GM19238 (cell line): ENCODE measurements at regions not wholly inside any gene's neighbourhood (a gene's known extent, or its start where the extent isn't known, plus 50 kb on each side); places are given as distances from the start of the nearest gene placed in this dataset.

Source experiments
- DNase-seq: peaks from one replicate; pipeline ENCODE4 v3.0.0; 2011; ENCODE audit warnings: low spot score; ENCODE audit not compliant: insufficient read length

GRCh38 chr22:47630741-47631534 lies 868.5 kb downstream of the TBC1D22A start:
- no peak for DNase-seq

- no peak for DNase-seq
Observed at GRCh38 chr22:47629791-47630655, 867.6 kb downstream of the TBC1D22A start.

GRCh38 chr22:47629273-47629711 lies 866.8 kb downstream of the TBC1D22A start:
- DNase-seq: no peak

- DNase-seq: no peak
Observed at GRCh38 chr22:47628477-47629272, 866.2 kb downstream of the TBC1D22A start.

GRCh38 chr22:47627556-47628253 lies 865.3 kb downstream of the TBC1D22A start:
- no peak for DNase-seq

- no peak for DNase-seq
Observed at GRCh38 chr22:47626428-47627390, 864.3 kb downstream of the TBC1D22A start.

- no peak for DNase-seq
Observed at GRCh38 chr22:47625531-47626427, 863.3 kb downstream of the TBC1D22A start.

- no peak for DNase-seq
Observed at GRCh38 chr22:47625013-47625385, 862.5 kb downstream of the TBC1D22A start.

- DNase-seq: no peak
Observed at GRCh38 chr22:47624252-47625012, 862.0 kb downstream of the TBC1D22A start.

- no peak for DNase-seq
Observed at GRCh38 chr22:47623763-47624148, 861.3 kb downstream of the TBC1D22A start.

- no peak for DNase-seq
Observed at GRCh38 chr22:47623066-47623762, 860.8 kb downstream of the TBC1D22A start.

- DNase-seq: no peak
Observed at GRCh38 chr22:47622541-47622940, 860.1 kb downstream of the TBC1D22A start.

- no peak for DNase-seq
Observed at GRCh38 chr22:47621253-47621652, 858.8 kb downstream of the TBC1D22A start.

GRCh38 chr22:47620391-47620790 lies 857.9 kb downstream of the TBC1D22A start:
- DNase-seq: no peak

- DNase-seq: no peak
Observed at GRCh38 chr22:47619631-47620030, 857.2 kb downstream of the TBC1D22A start.

GRCh38 chr22:47618180-47619010 lies 855.9 kb downstream of the TBC1D22A start:
- no peak for DNase-seq

- DNase-seq: no peak
Observed at GRCh38 chr22:47617186-47617585, 854.7 kb downstream of the TBC1D22A start.
